ENCODE measurements at regions not wholly inside any gene's neighbourhood (a gene's known extent, or its start where the extent isn't known, plus 50 kb on each side); places are given as distances from the start of the nearest gene placed in this dataset.

GRCh38 chr5:3393122-3393919 is 202.3 kb upstream of the IRX1 start:
- DNase-seq, result no peak

- DNase-seq, result peak; percentile 3
Observed at GRCh38 chr5:3392306-3392939, 203.2 kb upstream of the IRX1 start.

- no peak for DNase-seq
Observed at GRCh38 chr5:3391210-3391609, 204.4 kb upstream of the IRX1 start.

GRCh38 chr5:3389471-3390026 is 206.1 kb upstream of the IRX1 start:
- no peak for DNase-seq

GRCh38 chr5:3386637-3387036 is 209.0 kb upstream of the IRX1 start:
- DNase-seq, result no peak

GRCh38 chr5:3385991-3386519 is 209.6 kb upstream of the IRX1 start:
- DNase-seq, result no peak

- DNase-seq, result no peak
Observed at GRCh38 chr5:3384531-3384930, 211.1 kb upstream of the IRX1 start.

- no peak for DNase-seq
Observed at GRCh38 chr5:3382782-3383181, 212.8 kb upstream of the IRX1 start.

- no peak for DNase-seq
Observed at GRCh38 chr5:3382151-3382550, 213.5 kb upstream of the IRX1 start.

GRCh38 chr5:3381206-3381825 is 214.3 kb upstream of the IRX1 start:
- no peak for DNase-seq

GRCh38 chr5:3380689-3381088 is 214.9 kb upstream of the IRX1 start:
- DNase-seq, result no peak

- no peak for DNase-seq
Observed at GRCh38 chr5:3377831-3378230, 217.8 kb upstream of the IRX1 start.

- DNase-seq, result no peak
Observed at GRCh38 chr5:3377176-3377575, 218.5 kb upstream of the IRX1 start.

- no peak for DNase-seq
Observed at GRCh38 chr5:3376611-3377010, 219.0 kb upstream of the IRX1 start.

GRCh38 chr5:3375586-3376311 is 219.9 kb upstream of the IRX1 start:
- no peak for DNase-seq

GRCh38 chr5:3373391-3373790 is 222.2 kb upstream of the IRX1 start:
- no peak for DNase-seq

- no peak for DNase-seq
Observed at GRCh38 chr5:3372289-3372688, 223.3 kb upstream of the IRX1 start.

GRCh38 chr5:3365501-3366215 is 230.0 kb upstream of the IRX1 start:
- DNase-seq, result no peak

- no peak for DNase-seq
Observed at GRCh38 chr5:3364941-3365340, 230.7 kb upstream of the IRX1 start.

- DNase-seq, result no peak
Observed at GRCh38 chr5:3364433-3364832, 231.2 kb upstream of the IRX1 start.

- no peak for DNase-seq
Observed at GRCh38 chr5:3362606-3362910, 233.1 kb upstream of the IRX1 start.

- no peak for DNase-seq
Observed at GRCh38 chr5:3361811-3362605, 233.6 kb upstream of the IRX1 start.
